Sigmoid colon (tissue), 4 donors: ENCODE measurements at regions not wholly inside any gene's neighbourhood (a gene's known extent, or its start where the extent isn't known, plus 50 kb on each side); places are given as distances from the start of the nearest gene placed in this dataset.

Experiments
- CTCF ChIP-seq, 4 experiments: fragments of 450-650 bp in 3 of 4; fragments of 200-600 bp in 1 of 4; IDR thresholded peaks; one replicate each; pipeline ENCODE4 v1.5.1; 2016 to 2019; ENCODE audit warnings: antibody characterized with exemption in 4 of 4, mild to moderate bottlenecking in 3 of 4, moderate library complexity in 2 of 4
- EP300 ChIP-seq, 4 donors: sonication (generic); formaldehyde crosslinking; IDR thresholded peaks; one replicate each; pipeline ENCODE4 v1.6.1; 2017; ENCODE audit warnings: antibody characterized with exemption in 4 of 4
- POLR2A ChIP-seq, 2 donors: fragments of 450-650 bp; IDR thresholded peaks; one replicate each; pipeline ENCODE4 v1.6.1; 2016; ENCODE audit warnings: antibody characterized with exemption in 2 of 2, mild to moderate bottlenecking in 2 of 2, moderate library complexity in 2 of 2

GRCh38 chr21:35963920-35964451, 96.3 kb downstream of the SETD4 start:
- no peak for TF ChIP-seq CTCF (IDR thresholded peaks at IDR 0.05)
- TF ChIP-seq EP300 (IDR thresholded peaks at IDR 0.05): no peak
- no peak for TF ChIP-seq POLR2A (IDR thresholded peaks at IDR 0.05)
